GM18951 (cell line): ENCODE measurements at regions not wholly inside any gene's neighbourhood (a gene's known extent, or its start where the extent isn't known, plus 50 kb on each side); places are given as distances from the start of the nearest gene placed in this dataset.

Experiments used
- POLR2A ChIP-seq: IDR thresholded peaks from 4 replicates; pipeline ENCODE4 v1.6.1; 2011; ENCODE audit warnings: mild to moderate bottlenecking; ENCODE audit not compliant: insufficient read length, insufficient read depth; ENCODE audit errors: extremely low read depth
- in situ Hi-C: fragments of 300-500 bp; cut with MboI; formaldehyde crosslinking; loops from one replicate; pipeline ENCODE4 v1.12.0; 2022; ENCODE audit warnings: low sequenced_read_pairs, mixed read lengths, inconsistent platforms; ENCODE audit not compliant: unreplicated experiment

GRCh38 chr14:71525663-71526221, 406.5 kb upstream of the RGS6 start:
- in situ Hi-C loops = no loop called here
- TF ChIP-seq POLR2A = no peak

GRCh38 chr14:71526388-71526787, 405.8 kb upstream of the RGS6 start:
- no peak for TF ChIP-seq POLR2A
- in situ Hi-C loops = no loop called here

GRCh38 chr14:71527838-71528237, 404.4 kb upstream of the RGS6 start:
- TF ChIP-seq POLR2A = no peak
- in situ Hi-C loops = no loop called here

- TF ChIP-seq POLR2A = no peak
- in situ Hi-C loops = no loop called here
These were observed 402.4 kb upstream of the RGS6 start for GRCh38 chr14:71529848-71530247.

- no peak for TF ChIP-seq POLR2A
- in situ Hi-C loops = no loop called here
These were observed 399.9 kb upstream of the RGS6 start for GRCh38 chr14:71532344-71532743.

- TF ChIP-seq POLR2A = no peak
- in situ Hi-C loops = no loop called here
These were observed 399.4 kb upstream of the RGS6 start for GRCh38 chr14:71532790-71533189.

GRCh38 chr14:71533390-71533789, 398.8 kb upstream of the RGS6 start:
- TF ChIP-seq POLR2A = no peak
- in situ Hi-C loops = no loop called here

GRCh38 chr14:71533800-71534199, 398.4 kb upstream of the RGS6 start:
- TF ChIP-seq POLR2A = no peak
- in situ Hi-C loops = no loop called here

- TF ChIP-seq POLR2A = no peak
- in situ Hi-C loops = no loop called here
These were observed 397.7 kb upstream of the RGS6 start for GRCh38 chr14:71534506-71534905.

- in situ Hi-C loops = no loop called here
- no peak for TF ChIP-seq POLR2A
These were observed 396.1 kb upstream of the RGS6 start for GRCh38 chr14:71536015-71536740.

- in situ Hi-C loops = no loop called here
- TF ChIP-seq POLR2A = no peak
These were observed 395.1 kb upstream of the RGS6 start for GRCh38 chr14:71536927-71537772.

GRCh38 chr14:71538288-71538687, 393.9 kb upstream of the RGS6 start:
- in situ Hi-C loops = no loop called here
- no peak for TF ChIP-seq POLR2A

- no peak for TF ChIP-seq POLR2A
- in situ Hi-C loops = no loop called here
These were observed 393.1 kb upstream of the RGS6 start for GRCh38 chr14:71538938-71539649.

- in situ Hi-C loops = no loop called here
- no peak for TF ChIP-seq POLR2A
These were observed 392.5 kb upstream of the RGS6 start for GRCh38 chr14:71539650-71540285.
